Prostate gland (tissue), 2 donors: ENCODE measurements at regions not wholly inside any gene's neighbourhood (a gene's known extent, or its start where the extent isn't known, plus 50 kb on each side); places are given as distances from the start of the nearest gene placed in this dataset.

Experiments used
- POLR2A ChIP-seq: fragments of 450-650 bp; IDR thresholded peaks from one replicate; pipeline ENCODE4 v1.6.1; 2016; ENCODE audit warnings: antibody characterized with exemption, mild to moderate bottlenecking
- POLR2AphosphoS5 ChIP-seq: sonication (generic); formaldehyde crosslinking; IDR thresholded peaks from one replicate; pipeline ENCODE4 v1.6.1; 2017; ENCODE audit warnings: antibody characterized with exemption
- TF ChIP-seq, protein P1 (sequence below), 4 experiments: fragments of 200-600 bp in 2 of 4; fragments of 450-650 bp in 2 of 4; sonication (generic) in 2 of 4; IDR thresholded peaks; 1 replicate in 3 of 4; 2 replicates in 1 of 4; pipeline ENCODE4 v1.5.1; 2016 to 2019; ENCODE audit warnings: antibody characterized with exemption in 4 of 4, mild to moderate bottlenecking in 2 of 4, moderate library complexity in 2 of 4

DNA sequence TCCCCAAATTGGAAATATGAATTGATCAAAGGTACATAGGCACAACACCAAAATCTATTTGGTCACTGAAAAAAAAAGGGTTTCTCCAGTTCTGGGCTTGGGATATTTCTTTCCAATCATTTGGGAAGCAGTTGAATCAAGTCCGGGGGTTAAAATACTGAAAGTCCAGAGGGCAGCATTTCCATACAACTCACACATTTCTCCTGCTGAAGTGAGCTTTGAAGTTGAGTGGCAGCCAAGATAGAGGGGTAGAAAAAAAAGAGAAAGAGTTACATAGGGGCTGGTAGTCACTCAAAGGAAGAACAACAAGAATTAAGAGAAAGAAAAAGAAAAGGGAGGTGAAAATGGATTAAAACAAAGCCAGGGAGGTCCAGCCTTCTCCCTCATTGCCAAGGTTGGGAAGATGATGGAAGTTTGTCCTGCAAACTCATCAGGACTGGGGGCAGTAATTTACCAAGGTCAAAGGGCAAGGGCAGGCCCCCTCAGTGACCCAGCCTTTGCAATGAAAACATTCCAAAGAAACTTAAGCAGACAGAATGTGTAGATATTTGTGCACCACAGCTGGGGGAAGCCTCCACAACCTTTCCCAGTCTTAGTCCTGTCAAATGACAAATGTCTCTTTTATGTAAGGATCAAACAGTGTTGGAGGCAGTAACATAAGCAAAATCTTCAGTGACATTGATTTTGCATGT, 525.3 kb upstream of the JARID2 start:
- TF ChIP-seq, protein P1, sequence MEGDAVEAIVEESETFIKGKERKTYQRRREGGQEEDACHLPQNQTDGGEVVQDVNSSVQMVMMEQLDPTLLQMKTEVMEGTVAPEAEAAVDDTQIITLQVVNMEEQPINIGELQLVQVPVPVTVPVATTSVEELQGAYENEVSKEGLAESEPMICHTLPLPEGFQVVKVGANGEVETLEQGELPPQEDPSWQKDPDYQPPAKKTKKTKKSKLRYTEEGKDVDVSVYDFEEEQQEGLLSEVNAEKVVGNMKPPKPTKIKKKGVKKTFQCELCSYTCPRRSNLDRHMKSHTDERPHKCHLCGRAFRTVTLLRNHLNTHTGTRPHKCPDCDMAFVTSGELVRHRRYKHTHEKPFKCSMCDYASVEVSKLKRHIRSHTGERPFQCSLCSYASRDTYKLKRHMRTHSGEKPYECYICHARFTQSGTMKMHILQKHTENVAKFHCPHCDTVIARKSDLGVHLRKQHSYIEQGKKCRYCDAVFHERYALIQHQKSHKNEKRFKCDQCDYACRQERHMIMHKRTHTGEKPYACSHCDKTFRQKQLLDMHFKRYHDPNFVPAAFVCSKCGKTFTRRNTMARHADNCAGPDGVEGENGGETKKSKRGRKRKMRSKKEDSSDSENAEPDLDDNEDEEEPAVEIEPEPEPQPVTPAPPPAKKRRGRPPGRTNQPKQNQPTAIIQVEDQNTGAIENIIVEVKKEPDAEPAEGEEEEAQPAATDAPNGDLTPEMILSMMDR (IDR thresholded peaks at IDR 0.05), result no peak
- TF ChIP-seq POLR2A, result no peak
- TF ChIP-seq POLR2AphosphoS5, result no peak
